ENCODE measurements at regions not wholly inside any gene's neighbourhood (a gene's known extent, or its start where the extent isn't known, plus 50 kb on each side); places are given as distances from the start of the nearest gene placed in this dataset.

DNA sequence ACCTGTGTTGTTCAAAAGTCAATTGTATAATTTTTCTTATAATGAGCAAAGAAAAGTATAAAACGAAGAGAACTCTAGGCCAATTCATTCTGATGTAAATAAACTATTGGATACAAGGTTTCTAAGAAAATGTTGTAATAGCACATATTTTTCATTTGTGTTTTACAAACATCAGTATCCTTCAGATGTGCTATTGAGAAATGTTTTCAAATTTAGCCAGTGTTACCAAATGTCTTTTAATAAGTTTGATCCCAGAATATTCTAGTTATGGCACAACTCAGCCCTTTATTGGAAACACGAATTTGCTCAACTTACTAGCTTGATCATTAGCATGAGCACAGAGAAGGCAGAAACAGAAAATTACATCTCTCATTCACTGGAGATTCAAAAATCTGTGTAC, 319.3 kb downstream of the IL15 start:
- Histone ChIP-seq H3K14ac (ENCODE audit: insufficient read depth, low read length) (no peak overlapping the region), H2BK15ac (ENCODE audit: low read depth, low read length) (no peak overlapping the region), H3K9me3 (ENCODE audit: control insufficient read depth, low read depth, low read length) (no peaks in the 10 kb centered on the region), H3K4me2 (ENCODE audit: insufficient read depth, insufficient read length, low read length) (no peak overlapping the region), H3K56ac (ENCODE audit: insufficient read length, low read depth, low read length) (no peak overlapping the region), H3K18ac (ENCODE audit: insufficient read length, low read depth, low read length) (no peak overlapping the region), H2BK5ac (ENCODE audit: insufficient read length, low read length) (no peak overlapping the region), H3K9ac (ENCODE audit: extremely low read depth, insufficient read length, low read length) (no peak overlapping the region), H3K23me2 (ENCODE audit: insufficient read length, low read depth, low read length, poor library complexity, severe bottlenecking) (no peaks in the 10 kb centered on the region), H2AFZ (ENCODE audit: low read length) (no peak overlapping the region), H3T11ph (ENCODE audit: low read length) (no peak overlapping the region), H3K27me3 (ENCODE audit: insufficient read depth, low read length) (no peaks in the 10 kb centered on the region), H4K8ac (replicated peaks; ENCODE audit: insufficient read length, low read depth, low read length) (no peak overlapping the region), H3K23ac (ENCODE audit: insufficient read length, low read depth, low read length) (no peak overlapping the region), H2BK120ac (ENCODE audit: low read depth, low read length, poor library complexity, severe bottlenecking) (no peak overlapping the region), H2AK5ac (ENCODE audit: insufficient read length, low read length) (no peak overlapping the region), H4K91ac (ENCODE audit: insufficient read length, low read depth, low read length) (no peak overlapping the region), H3K79me1 (ENCODE audit: insufficient read depth, low read depth, low read length, poor library complexity, severe bottlenecking) (no peaks in the 10 kb centered on the region), H3K4me1 (ENCODE audit: insufficient read depth, low read length) (no peaks in the 10 kb centered on the region), H3K4ac (ENCODE audit: low read depth, low read length) (no peak overlapping the region), H4K20me1 (ENCODE audit: control insufficient read depth, insufficient read depth, insufficient read length) (no peaks in the 10 kb centered on the region), H4K5ac (ENCODE audit: insufficient read length, low read depth, low read length) (no peak overlapping the region), H3K79me2 (ENCODE audit: insufficient read depth, low read length) (no peaks in the 10 kb centered on the region), H2BK12ac (ENCODE audit: insufficient read length, low read depth, low read length) (no peak overlapping the region), H3K27ac (ENCODE audit: insufficient read length, low read depth, low read length) (no peak overlapping the region), H2BK20ac (ENCODE audit: low read depth, low read length, poor library complexity, severe bottlenecking) (no peak overlapping the region)
- no CpG with 5 or more reads among the region's 2 CpGs for WGBS (ENCODE audit: extremely low coverage, insufficient read length, low lambda C conversion rate)
- Mint-ChIP-seq H3K9me3 (peaks cover 1 to 3% of the 10 kb centered on the region in 2 experiments; a peak in 4 of 5 replicates), H3K4me3 (no peak overlapping the region), H3K27me3 (ENCODE audit: low read depth) (no peaks in the 10 kb centered on the region), H3K27ac (no peak overlapping the region), H3K4me1 (no peaks in the 10 kb centered on the region), H3K36me3 (ENCODE audit: insufficient read depth in 1 of 3, low read depth in 3 of 3) (no peaks in the 10 kb centered on the region)
- DNase-seq = no peak
- TF ChIP-seq, protein P1, sequence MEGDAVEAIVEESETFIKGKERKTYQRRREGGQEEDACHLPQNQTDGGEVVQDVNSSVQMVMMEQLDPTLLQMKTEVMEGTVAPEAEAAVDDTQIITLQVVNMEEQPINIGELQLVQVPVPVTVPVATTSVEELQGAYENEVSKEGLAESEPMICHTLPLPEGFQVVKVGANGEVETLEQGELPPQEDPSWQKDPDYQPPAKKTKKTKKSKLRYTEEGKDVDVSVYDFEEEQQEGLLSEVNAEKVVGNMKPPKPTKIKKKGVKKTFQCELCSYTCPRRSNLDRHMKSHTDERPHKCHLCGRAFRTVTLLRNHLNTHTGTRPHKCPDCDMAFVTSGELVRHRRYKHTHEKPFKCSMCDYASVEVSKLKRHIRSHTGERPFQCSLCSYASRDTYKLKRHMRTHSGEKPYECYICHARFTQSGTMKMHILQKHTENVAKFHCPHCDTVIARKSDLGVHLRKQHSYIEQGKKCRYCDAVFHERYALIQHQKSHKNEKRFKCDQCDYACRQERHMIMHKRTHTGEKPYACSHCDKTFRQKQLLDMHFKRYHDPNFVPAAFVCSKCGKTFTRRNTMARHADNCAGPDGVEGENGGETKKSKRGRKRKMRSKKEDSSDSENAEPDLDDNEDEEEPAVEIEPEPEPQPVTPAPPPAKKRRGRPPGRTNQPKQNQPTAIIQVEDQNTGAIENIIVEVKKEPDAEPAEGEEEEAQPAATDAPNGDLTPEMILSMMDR (conservative IDR thresholded peaks at IDR 0.05) = no peak

Measured in H9 (cell line).